Type B pancreatic cell (in vitro differentiated cells): ENCODE measurements at regions not wholly inside any gene's neighbourhood (a gene's known extent, or its start where the extent isn't known, plus 50 kb on each side); places are given as distances from the start of the nearest gene placed in this dataset.
"Not testable (repeated sequence)": the region's sequence is repeated elsewhere in the genome, so short reads cannot be mapped to it uniquely, and the experiment has no call there.

Source experiments
- DNase-seq: peaks from one replicate; pipeline ENCODE4 v3.0.0; 2021; ENCODE audit warnings: mixed read lengths; ENCODE audit not compliant: unreplicated experiment; ENCODE audit errors: extremely low spot score
- H3K27ac Mint-ChIP-seq: 2 replicates; pipeline ENCODE4 v1.8.0; 2021; ENCODE audit warnings: mild to moderate bottlenecking, mixed read lengths
- H3K27me3 Mint-ChIP-seq: 2 replicates; pipeline ENCODE4 v1.8.0; 2021; ENCODE audit warnings: mixed read lengths
- H3K36me3 Mint-ChIP-seq: 2 replicates; pipeline ENCODE4 v1.8.0; 2021; ENCODE audit warnings: mixed read lengths
- H3K4me1 Mint-ChIP-seq: one replicate; pipeline ENCODE4 v1.8.0; 2021; ENCODE audit warnings: mixed read lengths; ENCODE audit not compliant: unreplicated experiment
- H3K4me3 Mint-ChIP-seq: 2 replicates; pipeline ENCODE4 v1.8.0; 2021; ENCODE audit warnings: mild to moderate bottlenecking, mixed read lengths
- H3K9me3 Mint-ChIP-seq: 2 replicates; pipeline ENCODE4 v1.8.0; 2021; ENCODE audit warnings: mixed read lengths
- TF ChIP-seq, protein P1 (sequence below): fragments of 200-600 bp; sonication (generic); conservative IDR thresholded peaks from 2 replicates; pipeline ENCODE4 v1.5.0; 2021; ENCODE audit warnings: antibody characterized with exemption, mild to moderate bottlenecking

- DNase-seq: no peak
- Mint-ChIP-seq H3K9me3 (no peaks in the 10 kb centered on the region), H3K27ac (no peak overlapping the region), H3K4me1 (no peaks in the 10 kb centered on the region), H3K36me3 (no peaks in the 10 kb centered on the region), H3K27me3 (no peaks in the 10 kb centered on the region), H3K4me3 (no peak overlapping the region)
- TF ChIP-seq, protein P1, sequence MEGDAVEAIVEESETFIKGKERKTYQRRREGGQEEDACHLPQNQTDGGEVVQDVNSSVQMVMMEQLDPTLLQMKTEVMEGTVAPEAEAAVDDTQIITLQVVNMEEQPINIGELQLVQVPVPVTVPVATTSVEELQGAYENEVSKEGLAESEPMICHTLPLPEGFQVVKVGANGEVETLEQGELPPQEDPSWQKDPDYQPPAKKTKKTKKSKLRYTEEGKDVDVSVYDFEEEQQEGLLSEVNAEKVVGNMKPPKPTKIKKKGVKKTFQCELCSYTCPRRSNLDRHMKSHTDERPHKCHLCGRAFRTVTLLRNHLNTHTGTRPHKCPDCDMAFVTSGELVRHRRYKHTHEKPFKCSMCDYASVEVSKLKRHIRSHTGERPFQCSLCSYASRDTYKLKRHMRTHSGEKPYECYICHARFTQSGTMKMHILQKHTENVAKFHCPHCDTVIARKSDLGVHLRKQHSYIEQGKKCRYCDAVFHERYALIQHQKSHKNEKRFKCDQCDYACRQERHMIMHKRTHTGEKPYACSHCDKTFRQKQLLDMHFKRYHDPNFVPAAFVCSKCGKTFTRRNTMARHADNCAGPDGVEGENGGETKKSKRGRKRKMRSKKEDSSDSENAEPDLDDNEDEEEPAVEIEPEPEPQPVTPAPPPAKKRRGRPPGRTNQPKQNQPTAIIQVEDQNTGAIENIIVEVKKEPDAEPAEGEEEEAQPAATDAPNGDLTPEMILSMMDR: no peak
These were observed 197.6 kb downstream of the LIPI start for GRCh38 chr21:14013056-14013603.

DNA sequence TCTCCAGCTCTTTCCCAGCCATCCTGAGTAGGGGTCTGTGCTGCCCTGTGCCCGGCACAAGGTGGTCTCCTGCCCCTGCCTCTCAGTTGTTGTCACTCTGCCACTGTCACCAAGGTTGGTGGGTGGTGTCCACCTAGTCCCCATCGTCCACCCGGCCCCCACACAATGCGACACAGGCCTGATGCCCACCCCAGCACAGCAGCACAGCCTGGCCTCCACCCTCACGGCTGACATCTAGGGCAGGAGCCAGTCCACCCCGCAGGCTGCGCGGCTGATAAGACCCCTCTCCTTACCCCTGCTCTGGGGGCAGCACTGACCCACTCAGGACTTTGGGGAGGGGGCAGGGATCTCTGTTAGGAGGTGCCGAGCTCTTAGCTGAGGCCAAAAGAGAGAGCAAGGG lies 198.3 kb downstream of the LIPI start:
- H3K27ac Mint-ChIP-seq: no peak overlapping the region
- no peaks in the 10 kb centered on the region for H3K36me3 Mint-ChIP-seq
- no peak for DNase-seq
- H3K27me3 Mint-ChIP-seq: no peaks in the 10 kb centered on the region
- TF ChIP-seq, protein P1: no peak
- no peaks in the 10 kb centered on the region for H3K4me1 Mint-ChIP-seq
- H3K4me3 Mint-ChIP-seq: no peak overlapping the region
- no peaks in the 10 kb centered on the region for H3K9me3 Mint-ChIP-seq

- not testable (repeated sequence) for H3K27me3 Mint-ChIP-seq, DNase-seq, H3K9me3 Mint-ChIP-seq, H3K27ac Mint-ChIP-seq, H3K36me3 Mint-ChIP-seq, H3K4me3 Mint-ChIP-seq, H3K4me1 Mint-ChIP-seq
These were observed 199.0 kb downstream of the LIPI start for GRCh38 chr21:14011751-14012150.

- H3K27ac Mint-ChIP-seq, H3K4me1 Mint-ChIP-seq, H3K9me3 Mint-ChIP-seq, DNase-seq, H3K27me3 Mint-ChIP-seq, H3K36me3 Mint-ChIP-seq, H3K4me3 Mint-ChIP-seq: not testable (repeated sequence)
These were observed 199.6 kb downstream of the LIPI start for GRCh38 chr21:14011149-14011548.

GRCh38 chr21:14010729-14011128 lies 200.0 kb downstream of the LIPI start:
- no peak overlapping the region for H3K4me3 Mint-ChIP-seq
- TF ChIP-seq, protein P1: no peak
- no peaks in the 10 kb centered on the region for H3K9me3 Mint-ChIP-seq
- H3K27ac Mint-ChIP-seq: no peak overlapping the region
- H3K36me3 Mint-ChIP-seq: no peaks in the 10 kb centered on the region
- no peaks in the 10 kb centered on the region for H3K27me3 Mint-ChIP-seq
- H3K4me1 Mint-ChIP-seq: no peaks in the 10 kb centered on the region
- DNase-seq: no peak

DNA sequence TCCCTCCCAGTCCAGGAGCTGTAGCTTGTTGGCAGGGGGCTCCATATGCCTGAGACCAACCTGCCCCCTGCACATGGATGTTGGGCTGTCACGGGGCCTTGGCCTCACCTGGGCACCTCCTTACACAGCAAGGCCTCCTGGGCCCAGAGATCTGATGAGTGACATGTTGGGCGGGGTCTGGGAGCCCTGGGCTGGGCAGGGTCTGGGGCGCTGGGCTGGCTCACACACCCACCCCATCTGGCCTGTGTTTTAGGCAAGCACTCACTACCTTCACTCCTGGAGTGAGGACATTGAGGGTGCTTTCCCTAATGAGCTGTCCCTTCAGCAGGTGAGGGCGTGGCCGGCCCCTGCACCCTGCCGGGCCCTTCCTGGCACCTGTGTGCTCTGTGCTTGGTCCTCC lies 200.8 kb downstream of the LIPI start:
- not testable (repeated sequence) for H3K27me3 Mint-ChIP-seq, H3K27ac Mint-ChIP-seq, DNase-seq, H3K4me1 Mint-ChIP-seq, H3K36me3 Mint-ChIP-seq, H3K4me3 Mint-ChIP-seq, H3K9me3 Mint-ChIP-seq

DNA sequence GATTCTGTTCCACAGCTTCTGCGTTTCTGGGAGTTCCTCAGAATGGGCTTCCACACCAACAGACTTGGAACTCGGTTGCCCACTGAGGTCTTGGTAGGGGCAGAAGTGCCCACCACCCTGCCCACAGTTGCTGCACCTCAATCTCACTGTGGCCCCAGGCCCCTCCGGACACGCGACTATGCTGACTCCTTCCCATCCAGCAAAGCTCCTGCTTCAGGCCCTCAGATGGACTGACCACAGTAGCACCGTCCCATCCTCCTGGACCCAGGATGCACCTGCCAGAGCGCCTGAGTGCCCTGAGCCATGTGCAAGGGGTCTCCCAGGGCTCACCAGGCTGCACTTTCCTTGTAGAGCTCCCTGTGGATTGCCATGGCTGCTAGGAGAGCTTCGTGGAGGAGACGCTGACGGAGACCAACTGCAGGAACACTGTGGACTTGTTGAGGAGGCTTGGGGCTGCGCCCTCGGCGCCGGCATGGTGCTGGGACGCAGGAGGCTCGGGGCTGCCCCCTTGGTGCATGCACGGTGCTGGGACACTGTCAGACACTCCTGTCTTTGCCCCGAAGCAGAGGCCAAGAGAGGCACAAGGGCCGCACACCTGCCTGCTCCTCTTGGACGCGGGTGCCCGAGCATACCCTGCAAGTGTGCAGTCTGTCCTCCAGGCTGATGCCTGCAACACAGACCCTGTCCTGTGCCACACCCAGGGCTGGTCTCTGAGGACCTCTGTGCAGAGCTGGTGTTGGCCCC lies 201.3 kb downstream of the LIPI start:
- not testable (repeated sequence) for H3K27ac Mint-ChIP-seq, H3K27me3 Mint-ChIP-seq, H3K4me3 Mint-ChIP-seq, DNase-seq, H3K36me3 Mint-ChIP-seq, H3K4me1 Mint-ChIP-seq, H3K9me3 Mint-ChIP-seq

DNA sequence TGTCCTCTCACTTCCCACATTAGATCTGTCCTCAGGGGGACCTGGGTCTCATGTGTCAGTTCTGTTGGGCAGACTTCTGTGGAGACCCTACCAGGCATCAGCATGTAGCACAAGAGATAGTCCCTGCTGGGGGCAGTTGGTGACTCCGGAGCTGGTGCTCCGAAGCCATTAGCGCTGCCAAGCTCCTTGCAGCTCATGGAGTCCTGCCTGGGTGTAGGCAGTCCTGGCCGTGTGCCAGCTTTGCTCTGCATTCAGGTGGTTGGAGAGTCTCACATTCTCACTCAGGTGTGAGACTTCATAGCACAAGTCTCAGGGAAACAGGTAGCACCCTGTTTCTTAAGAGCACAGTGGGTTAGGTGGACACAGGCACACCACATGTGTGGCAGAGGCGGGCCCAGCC lies 202.3 kb downstream of the LIPI start:
- not testable (repeated sequence) for DNase-seq, H3K4me3 Mint-ChIP-seq, H3K4me1 Mint-ChIP-seq, H3K36me3 Mint-ChIP-seq, H3K9me3 Mint-ChIP-seq, H3K27me3 Mint-ChIP-seq, H3K27ac Mint-ChIP-seq

DNA sequence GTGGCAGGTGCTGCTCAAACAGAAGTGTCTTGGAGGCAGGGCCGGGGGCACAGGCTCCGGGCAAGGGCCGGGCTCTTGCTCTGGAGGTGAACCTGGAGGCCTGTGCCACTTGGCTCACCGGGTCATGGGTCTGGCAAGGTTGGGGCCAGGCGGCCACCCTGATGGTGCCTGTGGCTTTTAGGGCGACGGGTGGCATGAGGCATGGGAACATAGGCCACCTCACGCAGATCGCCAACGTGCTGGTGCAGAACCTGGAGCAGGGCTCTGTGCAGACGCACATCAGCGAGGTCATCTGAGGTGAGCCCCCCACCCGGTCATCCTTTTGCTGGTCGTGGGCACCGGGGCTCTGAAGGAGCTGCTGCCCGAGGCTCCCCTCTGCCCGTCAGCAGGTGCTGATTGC lies 202.7 kb downstream of the LIPI start:
- not testable (repeated sequence) for H3K4me3 Mint-ChIP-seq, DNase-seq, H3K36me3 Mint-ChIP-seq, H3K4me1 Mint-ChIP-seq, H3K9me3 Mint-ChIP-seq, H3K27me3 Mint-ChIP-seq, H3K27ac Mint-ChIP-seq

DNA sequence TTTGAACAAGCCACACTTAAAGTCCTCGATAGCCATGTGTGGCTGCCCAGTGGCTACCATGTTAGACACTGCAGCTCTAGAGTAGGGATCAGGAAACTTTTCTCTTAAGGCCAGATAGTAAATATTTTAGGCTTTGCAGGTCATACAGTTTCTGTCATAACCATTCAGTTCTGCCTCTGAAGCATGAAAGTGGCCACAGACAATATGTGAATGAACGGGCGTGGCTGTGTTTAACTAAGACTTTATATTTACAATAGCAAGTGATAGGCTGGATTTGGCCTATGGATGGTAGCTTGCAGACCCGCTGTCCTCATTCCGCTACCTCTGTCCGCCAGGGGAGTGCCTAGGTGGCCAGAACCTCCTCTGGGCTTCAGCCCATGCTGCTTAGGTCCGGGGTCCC lies 204.6 kb downstream of the LIPI start:
- not testable (repeated sequence) for H3K27ac Mint-ChIP-seq, H3K36me3 Mint-ChIP-seq, H3K4me1 Mint-ChIP-seq, H3K9me3 Mint-ChIP-seq, H3K4me3 Mint-ChIP-seq, H3K27me3 Mint-ChIP-seq, DNase-seq

DNA sequence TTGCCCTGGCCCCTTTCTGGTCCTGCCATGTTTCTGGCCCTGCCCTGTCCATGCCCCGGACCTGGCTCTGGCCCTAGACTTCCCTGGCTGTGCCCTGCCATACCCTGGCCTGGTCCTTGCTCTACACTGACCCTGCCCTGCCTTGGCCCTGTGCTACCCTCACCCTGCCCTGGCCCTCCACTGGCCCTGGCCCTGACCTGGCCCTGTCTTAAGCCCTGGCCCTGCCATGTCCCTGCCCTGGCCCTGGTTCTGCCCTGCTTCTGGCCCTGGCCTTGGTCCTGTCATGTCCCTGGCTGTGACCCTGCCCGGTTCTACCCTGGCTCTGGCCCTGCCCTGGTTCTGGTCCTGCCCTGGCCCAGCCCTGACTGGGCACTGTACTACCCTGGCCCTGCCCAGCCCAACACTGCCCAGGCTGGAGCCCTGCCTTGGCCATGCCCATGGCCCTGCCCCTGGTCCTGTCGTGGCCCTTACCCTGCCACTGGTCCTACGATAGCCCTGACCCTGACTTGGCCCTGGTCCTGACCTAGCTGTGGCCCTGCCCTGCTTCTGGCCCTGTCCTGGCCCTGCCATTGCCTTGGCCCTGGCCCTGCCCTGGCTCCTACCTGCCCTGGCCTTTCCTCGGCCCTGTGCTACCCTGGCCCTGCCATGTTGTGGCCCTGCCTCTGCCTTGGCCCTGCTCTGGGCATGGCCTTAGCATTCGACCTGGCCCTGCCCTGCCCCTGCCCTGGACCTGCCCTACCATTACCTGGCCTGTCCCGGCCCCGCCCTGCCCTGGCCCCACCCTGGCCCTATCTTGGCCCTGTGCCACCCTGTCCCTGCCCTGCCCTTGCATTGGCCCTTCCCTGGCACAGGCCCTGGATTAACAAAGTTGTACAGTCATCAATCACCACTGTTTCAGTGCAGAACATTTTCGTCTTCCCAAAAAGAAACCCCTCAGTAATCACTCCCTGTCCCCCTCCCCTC lies 223.5 kb downstream of the LIPI start:
- H3K4me3 Mint-ChIP-seq, H3K4me1 Mint-ChIP-seq, H3K9me3 Mint-ChIP-seq, H3K27me3 Mint-ChIP-seq, H3K36me3 Mint-ChIP-seq, H3K27ac Mint-ChIP-seq, DNase-seq: not testable (repeated sequence)
